ENCODE measurements at regions not wholly inside any gene's neighbourhood (a gene's known extent, or its start where the extent isn't known, plus 50 kb on each side); places are given as distances from the start of the nearest gene placed in this dataset.

DNA sequence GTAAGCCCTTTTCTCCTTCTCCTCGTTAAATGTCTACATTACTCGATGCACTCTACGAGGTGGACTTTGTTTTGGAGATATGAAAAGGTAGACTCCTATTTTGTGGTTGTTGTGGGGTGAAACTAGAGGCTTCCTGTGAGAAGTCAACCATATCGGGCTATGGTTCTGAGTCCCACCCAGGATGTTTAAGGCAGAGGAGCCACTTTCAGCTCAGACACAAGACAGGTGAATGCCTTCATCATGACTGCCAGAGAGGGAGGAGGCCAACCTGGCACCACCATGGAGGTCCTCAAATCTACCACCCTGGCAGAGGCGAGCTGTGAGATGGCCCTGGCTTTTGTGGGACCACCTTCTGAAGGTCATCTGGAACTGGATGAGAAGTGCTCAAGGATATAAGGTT is 154.4 kb upstream of the KLF3 start:
- H4K8ac ChIP-seq (ENCODE audit: extremely low read depth, insufficient read depth, low read length) = no peak overlapping the region
- no peaks in the 10 kb centered on the region for H3K23me2 ChIP-seq (ENCODE audit: low read depth, low read length)
- ChIA-PET CTCF (ENCODE audit: partially characterized antibody) (no interaction called here), POLR2A (ENCODE audit: partially characterized antibody) (no interaction called here)
- no peak for DNase-seq (ENCODE audit: low read depth in 1 of 2, low spot score in 2 of 2)
- no peak overlapping the region for H4K5ac ChIP-seq (ENCODE audit: insufficient read length, low read depth, low read length)
- no peaks in the 10 kb centered on the region for H3K36me3 ChIP-seq (ENCODE audit: control insufficient read depth in 2 of 4, insufficient read depth in 4 of 4, low read length in 3 of 4)
- H3K79me2 ChIP-seq (ENCODE audit: control insufficient read depth in 1 of 2, insufficient read depth in 2 of 2, low read length in 2 of 2) = no peaks in the 10 kb centered on the region
- H3K9ac ChIP-seq (replicated peaks in 1 of 4; ENCODE audit: extremely low read depth in 1 of 4, low read depth in 3 of 4, low read length in 3 of 4) = no peak overlapping the region
- H3K27me3 ChIP-seq (replicated peaks in 1 of 4; ENCODE audit: control insufficient read depth in 3 of 4, extremely low read depth in 1 of 4, insufficient read depth in 3 of 4, low read length in 3 of 4) = no peaks in the 10 kb centered on the region
- no peak overlapping the region for H2AFZ ChIP-seq (ENCODE audit: low read length)
- no peak overlapping the region for H3K4me3 ChIP-seq (ENCODE audit: extremely low read depth in 1 of 4, insufficient read depth in 2 of 4, low read depth in 3 of 4, low read length in 4 of 4)
- H4K20me1 ChIP-seq (replicated peaks in 1 of 2; ENCODE audit: control insufficient read depth in 1 of 2, insufficient read depth in 2 of 2, low read length in 2 of 2) = no peaks in the 10 kb centered on the region
- H3K27ac ChIP-seq (ENCODE audit: low read depth, low read length) = no peak overlapping the region
- no peak overlapping the region for H3K4me2 ChIP-seq (ENCODE audit: insufficient read depth in 1 of 2, low read depth in 2 of 2, low read length in 2 of 2)
- H3K23ac ChIP-seq (ENCODE audit: insufficient read length) = no peak overlapping the region
- H2BK5ac ChIP-seq (ENCODE audit: low read depth, low read length) = no peak overlapping the region
- H3K79me1 ChIP-seq (ENCODE audit: low read depth, low read length) = no peaks in the 10 kb centered on the region
- H3K14ac ChIP-seq (ENCODE audit: insufficient read length) = no peak overlapping the region
- 93% methylated on average over 5 of the region's 5 CpGs; no CpG with 5 or more reads in 1 of the 2 experiments for WGBS, 2 experiments (ENCODE audit: extremely low coverage in 1 of 2, insufficient coverage in 1 of 2, insufficient read length in 1 of 2, insufficient replicate concordance in 2 of 2, low coverage in 1 of 2, low lambda C conversion rate in 2 of 2, missing lambda C conversion rate in 1 of 2)
- H3K4me1 ChIP-seq (replicated peaks in 1 of 4; ENCODE audit: control insufficient read depth in 3 of 4, insufficient read depth in 4 of 4, low read length in 3 of 4) = peaks cover 2 to 8% (median 5%) of the 10 kb centered on the region in 4 experiments; a peak in 4 of 7 replicates
- no peak overlapping the region for H3K4ac ChIP-seq (replicated peaks; ENCODE audit: insufficient read length, low read depth, low read length)
- no peak overlapping the region for H3K18ac ChIP-seq (ENCODE audit: extremely low read depth, low read length)
- no peak overlapping the region for H2BK12ac ChIP-seq (ENCODE audit: low read depth, low read length)
- H2BK20ac ChIP-seq (ENCODE audit: low read length) = no peak overlapping the region
- H3K56ac ChIP-seq (replicated peaks; ENCODE audit: insufficient read length, low read depth, low read length) = no peak overlapping the region
- H4K91ac ChIP-seq (replicated peaks; ENCODE audit: insufficient read length, low read length) = no peak overlapping the region
- H2BK120ac ChIP-seq (replicated peaks; ENCODE audit: low read depth, low read length) = no peak overlapping the region
- no peaks in the 10 kb centered on the region for H3K9me3 ChIP-seq (ENCODE audit: insufficient read depth in 2 of 2, low read depth in 1 of 2, low read length in 1 of 2)
- no peak for FAIRE-seq
- H2BK15ac ChIP-seq (ENCODE audit: low read length) = no peak overlapping the region; the same call in 1 of the 2 replicates
- H2AK5ac ChIP-seq (ENCODE audit: low read depth, low read length) = no peak overlapping the region
- TF ChIP-seq SAP30 (IDR thresholded peaks at IDR 0.05; ENCODE audit: insufficient read depth, insufficient replicate concordance, low read length) (no peak), SUZ12 (IDR thresholded peaks at IDR 0.05; ENCODE audit: low read length) (no peak)
